ENCODE measurements at regions not wholly inside any gene's neighbourhood (a gene's known extent, or its start where the extent isn't known, plus 50 kb on each side); places are given as distances from the start of the nearest gene placed in this dataset.
"Not testable (repeated sequence)": the region's sequence is repeated elsewhere in the genome, so short reads cannot be mapped to it uniquely, and the experiment has no call there.

GRCh38 chr16:88145824-88146405 is 194.7 kb downstream of the BANP start:
- not testable (repeated sequence) for DNase-seq (ENCODE audit: low read depth, low spot score)

GRCh38 chr16:88148078-88148477 is 196.8 kb downstream of the BANP start:
- DNase-seq (ENCODE audit: low read depth, low spot score), result not testable (repeated sequence)

GRCh38 chr16:88148682-88149081 is 197.4 kb downstream of the BANP start:
- DNase-seq (ENCODE audit: low read depth, low spot score), result not testable (repeated sequence)

- not testable (repeated sequence) for DNase-seq (ENCODE audit: low read depth, low spot score)
Observed at GRCh38 chr16:88149158-88149603, 197.9 kb downstream of the BANP start.

- DNase-seq (ENCODE audit: low read depth, low spot score), result not testable (repeated sequence)
Observed at GRCh38 chr16:88149663-88150062, 198.4 kb downstream of the BANP start.

- not testable (repeated sequence) for DNase-seq (ENCODE audit: low read depth, low spot score)
Observed at GRCh38 chr16:88150456-88151128, 199.4 kb downstream of the BANP start.

GRCh38 chr16:88151129-88151499 is 199.9 kb downstream of the BANP start:
- DNase-seq (ENCODE audit: low read depth, low spot score), result not testable (repeated sequence)

GRCh38 chr16:88151859-88152843 is 200.9 kb downstream of the BANP start:
- DNase-seq (ENCODE audit: low read depth, low spot score), result not testable (repeated sequence)

GRCh38 chr16:88152879-88153278 is 201.6 kb downstream of the BANP start:
- not testable (repeated sequence) for DNase-seq (ENCODE audit: low read depth, low spot score)

GRCh38 chr16:88153516-88153915 is 202.3 kb downstream of the BANP start:
- not testable (repeated sequence) for DNase-seq (ENCODE audit: low read depth, low spot score)

GRCh38 chr16:88154886-88155285 is 203.7 kb downstream of the BANP start:
- DNase-seq (ENCODE audit: low read depth, low spot score), result not testable (repeated sequence)

GRCh38 chr16:88155681-88156080 is 204.4 kb downstream of the BANP start:
- DNase-seq (ENCODE audit: low read depth, low spot score), result not testable (repeated sequence)

GRCh38 chr16:88156640-88157283 is 205.5 kb downstream of the BANP start:
- not testable (repeated sequence) for DNase-seq (ENCODE audit: low read depth, low spot score)

- DNase-seq (ENCODE audit: low read depth, low spot score), result not testable (repeated sequence)
Observed at GRCh38 chr16:88157686-88158085, 206.5 kb downstream of the BANP start.

GRCh38 chr16:88158256-88159045 is 207.2 kb downstream of the BANP start:
- DNase-seq (ENCODE audit: low read depth, low spot score), result not testable (repeated sequence)

- DNase-seq (ENCODE audit: low read depth, low spot score), result not testable (repeated sequence)
Observed at GRCh38 chr16:88159046-88159896, 208.0 kb downstream of the BANP start.

GRCh38 chr16:88159897-88160335 is 208.7 kb downstream of the BANP start:
- DNase-seq (ENCODE audit: low read depth, low spot score), result not testable (repeated sequence)

- not testable (repeated sequence) for DNase-seq (ENCODE audit: low read depth, low spot score)
Observed at GRCh38 chr16:88161191-88161590, 210.0 kb downstream of the BANP start.

- DNase-seq (ENCODE audit: low read depth, low spot score), result not testable (repeated sequence)
Observed at GRCh38 chr16:88161623-88162275, 210.5 kb downstream of the BANP start.
